ENCODE measurements at regions not wholly inside any gene's neighbourhood (a gene's known extent, or its start where the extent isn't known, plus 50 kb on each side); places are given as distances from the start of the nearest gene placed in this dataset.

- no peak for DNase-seq
- intact Hi-C loops (cut with DNase I): loop anchor here (2.0 to 10.0 kb wide), 2 partner anchors 213 to 729 kb away; no protein-coding TSS in a partner anchor
Observed at GRCh38 chr6:150813993-150814359, 51.5 kb upstream of the MTHFD1L start.
